ENCODE measurements at regions not wholly inside any gene's neighbourhood (a gene's known extent, or its start where the extent isn't known, plus 50 kb on each side); places are given as distances from the start of the nearest gene placed in this dataset.

DNA sequence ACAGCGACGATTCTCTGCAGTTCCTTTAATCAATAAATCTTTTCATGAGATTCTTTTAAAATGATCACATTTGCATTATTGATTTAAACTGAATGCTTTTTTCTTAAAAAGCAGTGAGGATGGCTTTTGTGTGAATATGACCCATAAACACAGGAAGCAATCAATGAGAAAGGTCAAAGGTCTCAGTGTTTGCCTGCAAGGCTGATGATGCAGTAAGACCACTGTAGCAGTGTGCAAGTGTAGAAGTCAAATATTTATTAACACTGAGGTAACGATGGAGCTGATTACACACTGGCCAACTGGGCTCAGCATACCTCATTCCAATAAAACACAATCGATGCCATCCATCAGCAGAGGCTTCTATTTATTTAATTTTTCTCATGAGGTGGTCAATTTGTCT is 633.5 kb downstream of the DCDC2C start:
- peaks cover 4% of the 10 kb centered on the region for H3K4me1 ChIP-seq
- no peak overlapping the region for H3K27ac Mint-ChIP-seq
- no peak overlapping the region for H3K4me2 ChIP-seq
- no peak overlapping the region for H3K4me3 Mint-ChIP-seq
- no peaks in the 10 kb centered on the region for H3K36me3 ChIP-seq
- H3K36me3 Mint-ChIP-seq = no peaks in the 10 kb centered on the region
- peaks cover 12% of the 10 kb centered on the region for H3K4me1 Mint-ChIP-seq
- H3K9ac ChIP-seq = no peak overlapping the region
- H3K27ac ChIP-seq = no peak overlapping the region
- H3K4me3 ChIP-seq = no peak overlapping the region
- no peaks in the 10 kb centered on the region for H3K79me2 ChIP-seq (ENCODE audit: low read depth)
- no peaks in the 10 kb centered on the region for H3K9me3 Mint-ChIP-seq
- no peak for DNase-seq (ENCODE audit: low spot score)
- no peak for TF ChIP-seq EZH2 (IDR thresholded peaks at IDR 0.05)
- TF ChIP-seq, protein P1, sequence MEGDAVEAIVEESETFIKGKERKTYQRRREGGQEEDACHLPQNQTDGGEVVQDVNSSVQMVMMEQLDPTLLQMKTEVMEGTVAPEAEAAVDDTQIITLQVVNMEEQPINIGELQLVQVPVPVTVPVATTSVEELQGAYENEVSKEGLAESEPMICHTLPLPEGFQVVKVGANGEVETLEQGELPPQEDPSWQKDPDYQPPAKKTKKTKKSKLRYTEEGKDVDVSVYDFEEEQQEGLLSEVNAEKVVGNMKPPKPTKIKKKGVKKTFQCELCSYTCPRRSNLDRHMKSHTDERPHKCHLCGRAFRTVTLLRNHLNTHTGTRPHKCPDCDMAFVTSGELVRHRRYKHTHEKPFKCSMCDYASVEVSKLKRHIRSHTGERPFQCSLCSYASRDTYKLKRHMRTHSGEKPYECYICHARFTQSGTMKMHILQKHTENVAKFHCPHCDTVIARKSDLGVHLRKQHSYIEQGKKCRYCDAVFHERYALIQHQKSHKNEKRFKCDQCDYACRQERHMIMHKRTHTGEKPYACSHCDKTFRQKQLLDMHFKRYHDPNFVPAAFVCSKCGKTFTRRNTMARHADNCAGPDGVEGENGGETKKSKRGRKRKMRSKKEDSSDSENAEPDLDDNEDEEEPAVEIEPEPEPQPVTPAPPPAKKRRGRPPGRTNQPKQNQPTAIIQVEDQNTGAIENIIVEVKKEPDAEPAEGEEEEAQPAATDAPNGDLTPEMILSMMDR (IDR thresholded peaks at IDR 0.05) = no peak
- no peak for TF ChIP-seq EZH2phosphoT487 (IDR thresholded peaks at IDR 0.05)
- H3K9me3 ChIP-seq (ENCODE audit: low read depth) = no peaks in the 10 kb centered on the region
- no peaks in the 10 kb centered on the region for H3K27me3 ChIP-seq
- H3F3A ChIP-seq (ENCODE audit: low read depth) = no peaks in the 10 kb centered on the region
- H2AFZ ChIP-seq (replicated peaks) = no peak overlapping the region
- no peaks in the 10 kb centered on the region for H4K20me1 ChIP-seq (ENCODE audit: low read depth)
- no peaks in the 10 kb centered on the region for H3K27me3 Mint-ChIP-seq (ENCODE audit: insufficient read depth, low read depth)

DNA sequence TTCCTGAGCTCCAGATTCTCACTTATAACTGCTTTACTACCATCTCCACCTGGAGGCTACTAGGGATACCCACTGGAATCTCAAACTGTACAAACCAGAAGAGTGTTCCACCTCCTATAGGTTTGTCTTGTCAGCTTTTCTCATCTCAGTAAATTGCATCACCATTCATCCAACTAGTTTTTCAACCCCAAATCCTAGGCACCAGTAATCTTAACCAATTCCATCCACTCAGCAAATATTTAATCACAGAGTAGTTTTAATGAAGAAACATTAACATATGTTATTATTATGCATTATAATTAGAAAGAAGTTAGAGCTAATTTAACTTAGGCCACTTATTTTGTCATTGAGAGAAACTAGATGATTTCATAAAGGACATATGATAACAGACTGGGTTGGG is 635.0 kb downstream of the DCDC2C start:
- DNase-seq (ENCODE audit: low spot score) = no peak
- Mint-ChIP-seq H3K27ac (no peak overlapping the region), H3K4me3 (no peak overlapping the region), H3K9me3 (no peaks in the 10 kb centered on the region), H3K27me3 (ENCODE audit: insufficient read depth, low read depth) (no peaks in the 10 kb centered on the region), H3K4me1 (peaks cover 12% of the 10 kb centered on the region), H3K36me3 (no peaks in the 10 kb centered on the region)
- Histone ChIP-seq H3K4me1 (peaks cover 4% of the 10 kb centered on the region), H3K9me3 (ENCODE audit: low read depth) (no peaks in the 10 kb centered on the region), H3K9ac (no peak overlapping the region), H3K27ac (no peak overlapping the region), H3K27me3 (no peaks in the 10 kb centered on the region), H3K4me2 (no peak overlapping the region), H3F3A (ENCODE audit: low read depth) (no peaks in the 10 kb centered on the region), H3K79me2 (ENCODE audit: low read depth) (no peaks in the 10 kb centered on the region), H4K20me1 (ENCODE audit: low read depth) (no peaks in the 10 kb centered on the region), H2AFZ (replicated peaks) (no peak overlapping the region), H3K4me3 (no peak overlapping the region), H3K36me3 (no peaks in the 10 kb centered on the region)
- no peak for TF ChIP-seq EZH2phosphoT487 (IDR thresholded peaks at IDR 0.05)
- no peak for TF ChIP-seq EZH2 (IDR thresholded peaks at IDR 0.05)
- TF ChIP-seq, protein P1 (IDR thresholded peaks at IDR 0.05) = no peak

DNA sequence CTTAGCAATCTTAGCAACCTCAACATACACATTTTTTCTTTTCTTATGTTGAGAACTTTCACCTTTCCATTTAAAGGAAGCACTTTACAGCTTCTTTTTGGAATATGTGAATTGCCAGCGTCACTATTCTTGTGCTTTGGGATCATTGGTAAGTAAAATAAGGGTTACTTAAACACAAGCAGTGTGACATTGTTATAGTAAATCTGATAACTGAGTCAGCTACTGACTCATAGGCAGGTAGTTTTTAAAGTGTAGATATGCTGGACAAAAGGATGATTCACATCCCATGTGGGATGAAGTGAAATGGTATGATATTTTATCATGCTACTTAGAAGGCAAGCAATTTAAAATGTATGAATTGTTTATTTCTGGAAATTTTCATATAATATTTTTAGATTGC is 637.2 kb downstream of the DCDC2C start:
- no peak overlapping the region for H3K4me2 ChIP-seq

More for the DNA sequence above, 637.2 kb downstream of the DCDC2C start:
- Histone ChIP-seq H3K9ac (no peak overlapping the region), H3K4me3 (no peak overlapping the region), H3K4me1 (peaks cover 4% of the 10 kb centered on the region), H4K20me1 (ENCODE audit: low read depth) (no peaks in the 10 kb centered on the region), H2AFZ (replicated peaks) (no peak overlapping the region), H3K9me3 (ENCODE audit: low read depth) (no peaks in the 10 kb centered on the region), H3F3A (ENCODE audit: low read depth) (no peaks in the 10 kb centered on the region), H3K36me3 (no peaks in the 10 kb centered on the region), H3K79me2 (ENCODE audit: low read depth) (no peaks in the 10 kb centered on the region), H3K27ac (no peak overlapping the region), H3K27me3 (no peaks in the 10 kb centered on the region)
- TF ChIP-seq, protein P1 (IDR thresholded peaks at IDR 0.05) = no peak
- TF ChIP-seq EZH2phosphoT487 (IDR thresholded peaks at IDR 0.05) = no peak
- TF ChIP-seq EZH2 (IDR thresholded peaks at IDR 0.05) = no peak
- no peak for DNase-seq (ENCODE audit: low spot score)
- no peaks in the 10 kb centered on the region for H3K36me3 Mint-ChIP-seq
- no peak overlapping the region for H3K27ac Mint-ChIP-seq
- H3K27me3 Mint-ChIP-seq (ENCODE audit: insufficient read depth, low read depth) = no peaks in the 10 kb centered on the region
- no peak overlapping the region for H3K4me3 Mint-ChIP-seq
- no peaks in the 10 kb centered on the region for H3K9me3 Mint-ChIP-seq
- peaks cover 12% of the 10 kb centered on the region for H3K4me1 Mint-ChIP-seq

Data from neural progenitor cell (in vitro differentiated cells).